Ecto neural progenitor cell (in vitro differentiated cells): ENCODE measurements at regions not wholly inside any gene's neighbourhood (a gene's known extent, or its start where the extent isn't known, plus 50 kb on each side); places are given as distances from the start of the nearest gene placed in this dataset.
"Not testable (repeated sequence)": the region's sequence is repeated elsewhere in the genome, so short reads cannot be mapped to it uniquely, and the experiment has no call there.

Source experiments
- DNase-seq: peaks from one replicate; pipeline ENCODE4 v3.0.0-alpha.2; 2018; ENCODE audit warnings: low spot score

DNA sequence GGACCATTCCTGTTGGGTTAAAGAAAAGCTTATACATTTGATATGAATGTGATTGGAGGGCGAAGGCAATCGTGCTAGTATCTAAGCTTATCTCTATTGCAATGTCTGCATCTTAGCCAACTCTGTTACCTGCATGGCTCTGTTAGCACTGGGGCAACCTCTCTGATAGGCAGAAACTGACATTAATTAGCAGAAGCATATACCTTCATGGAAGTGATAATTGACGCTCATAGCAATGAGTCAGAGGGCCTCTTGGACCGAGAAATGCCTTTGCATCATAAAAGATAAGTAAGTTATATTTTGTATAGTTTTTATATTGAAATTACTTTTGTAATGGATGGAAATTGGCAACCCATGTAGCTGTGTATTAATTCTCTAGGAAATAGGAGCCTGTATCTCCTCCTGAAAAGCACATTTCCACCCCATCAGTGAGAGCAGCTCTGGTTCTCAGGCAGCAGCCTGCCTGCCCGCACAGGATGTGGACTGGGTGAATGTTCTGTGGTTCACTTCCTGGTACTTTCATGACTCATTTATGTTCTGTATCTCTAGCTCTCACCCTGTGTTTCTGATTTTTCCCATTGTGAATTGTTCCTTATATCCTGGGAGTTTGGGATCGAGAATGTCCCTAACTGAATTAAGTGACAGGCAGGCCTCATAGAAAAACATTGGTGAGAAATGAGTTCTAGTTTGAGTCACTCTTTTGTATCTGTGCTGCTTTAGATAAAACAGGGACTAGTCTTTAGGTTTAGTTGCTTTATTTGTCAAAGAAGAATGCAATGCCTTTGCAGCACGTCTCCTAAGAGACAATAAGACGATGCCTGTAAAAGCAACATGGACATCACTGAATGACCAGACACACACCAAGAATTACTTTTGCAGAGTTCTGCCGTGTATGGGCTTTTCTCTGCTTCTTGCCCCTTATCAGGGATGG, 344.9 kb downstream of the DCDC2C start:
- DNase-seq, result no peak

DNA sequence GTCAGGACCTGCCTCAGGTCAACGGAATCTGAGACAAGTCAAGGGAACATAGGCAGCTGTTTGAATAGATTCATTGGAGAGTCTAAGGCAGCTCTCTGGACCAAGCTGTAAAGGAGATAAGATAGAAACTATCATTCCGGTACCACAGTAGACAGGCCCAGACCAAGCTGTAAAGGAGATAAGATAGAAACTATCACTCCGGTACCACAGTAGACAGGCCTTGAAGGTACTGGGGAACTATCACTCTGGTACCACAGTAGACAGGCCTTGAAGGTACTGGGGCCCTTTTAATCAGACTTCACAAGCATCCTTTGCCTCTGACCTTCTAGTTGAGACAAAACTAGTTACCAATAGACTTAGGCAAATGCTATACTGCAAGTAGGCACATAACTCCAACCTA, 346.1 kb downstream of the DCDC2C start:
- DNase-seq, result no peak

GRCh38 chr2:4053769-4054493, 350.6 kb downstream of the DCDC2C start:
- no peak for DNase-seq

- DNase-seq, result no peak
Measured at GRCh38 chr2:4066217-4066616, 362.8 kb downstream of the DCDC2C start.

GRCh38 chr2:4073026-4073569, 369.7 kb downstream of the DCDC2C start:
- no peak for DNase-seq

- DNase-seq, result no peak
Measured at GRCh38 chr2:4077017-4077416, 373.6 kb downstream of the DCDC2C start.

- DNase-seq, result no peak
Measured at GRCh38 chr2:4085186-4085585, 381.8 kb downstream of the DCDC2C start.

GRCh38 chr2:4090668-4091630, 387.6 kb downstream of the DCDC2C start:
- DNase-seq, result no peak

- DNase-seq, result no peak
Measured at GRCh38 chr2:4091869-4092268, 388.5 kb downstream of the DCDC2C start.

GRCh38 chr2:4094743-4095142, 391.4 kb downstream of the DCDC2C start:
- no peak for DNase-seq

GRCh38 chr2:4096978-4097766, 393.8 kb downstream of the DCDC2C start:
- no peak for DNase-seq

GRCh38 chr2:4098137-4098536, 394.8 kb downstream of the DCDC2C start:
- no peak for DNase-seq

- DNase-seq, result no peak
Measured at GRCh38 chr2:4101936-4102335, 398.6 kb downstream of the DCDC2C start.

DNA sequence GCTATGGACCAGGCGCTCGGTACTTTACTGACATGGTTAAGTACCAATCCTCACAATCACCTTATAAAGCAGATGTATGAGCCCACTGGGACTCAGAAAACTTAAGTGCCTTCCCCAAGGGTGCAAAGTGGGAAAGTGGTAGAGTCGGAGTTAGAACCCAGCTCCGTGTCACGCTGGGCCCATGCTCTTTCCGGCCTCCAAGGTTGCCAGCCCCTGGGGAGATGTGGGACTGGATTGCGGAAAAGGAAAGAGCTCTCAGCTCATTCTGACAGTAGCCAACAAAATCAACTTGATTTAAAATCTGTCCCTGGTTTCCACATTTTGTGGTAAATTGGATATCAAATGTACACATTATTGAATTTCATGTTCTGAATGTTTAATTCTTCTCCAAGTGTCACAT, 403.8 kb downstream of the DCDC2C start:
- DNase-seq, result no peak

DNA sequence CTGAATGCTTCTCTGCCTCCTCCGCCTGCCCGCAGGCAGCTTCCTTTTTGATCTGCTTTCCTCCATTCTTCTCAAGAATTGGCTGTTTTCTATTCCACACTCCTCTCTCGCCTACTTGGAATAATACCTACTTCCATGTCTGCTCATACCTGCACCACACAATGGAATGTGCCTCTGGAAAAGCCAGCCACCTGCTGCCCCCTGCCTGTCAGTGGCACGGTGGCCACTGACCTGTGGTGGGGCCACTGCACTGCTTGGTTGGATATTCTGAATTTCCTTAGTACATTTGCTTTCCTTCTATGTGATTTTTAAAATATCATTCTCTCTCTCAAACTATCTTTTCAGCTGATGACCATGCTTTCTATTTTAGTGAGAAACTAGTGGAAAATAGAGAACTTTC, 406.9 kb downstream of the DCDC2C start:
- no peak for DNase-seq

DNA sequence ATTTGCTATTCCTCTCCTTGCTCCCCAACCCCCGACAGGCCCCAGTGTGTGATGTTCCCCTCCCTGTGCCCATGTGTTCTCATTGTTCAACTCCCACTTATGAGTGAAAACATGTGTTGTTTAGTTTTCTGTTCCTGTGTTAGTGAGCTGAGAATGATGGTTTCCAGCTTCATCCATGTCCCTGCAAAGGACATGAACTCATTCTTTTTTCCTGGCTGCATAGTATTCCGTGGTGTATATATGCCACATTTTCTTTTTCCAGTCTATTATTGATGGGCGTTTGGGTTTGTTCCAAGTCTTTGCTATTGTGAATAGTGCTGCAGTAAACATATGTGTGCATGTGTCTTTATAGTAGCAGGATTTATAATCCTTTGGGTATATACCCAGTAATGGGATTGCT, 412.1 kb downstream of the DCDC2C start:
- not testable (repeated sequence) for DNase-seq

DNA sequence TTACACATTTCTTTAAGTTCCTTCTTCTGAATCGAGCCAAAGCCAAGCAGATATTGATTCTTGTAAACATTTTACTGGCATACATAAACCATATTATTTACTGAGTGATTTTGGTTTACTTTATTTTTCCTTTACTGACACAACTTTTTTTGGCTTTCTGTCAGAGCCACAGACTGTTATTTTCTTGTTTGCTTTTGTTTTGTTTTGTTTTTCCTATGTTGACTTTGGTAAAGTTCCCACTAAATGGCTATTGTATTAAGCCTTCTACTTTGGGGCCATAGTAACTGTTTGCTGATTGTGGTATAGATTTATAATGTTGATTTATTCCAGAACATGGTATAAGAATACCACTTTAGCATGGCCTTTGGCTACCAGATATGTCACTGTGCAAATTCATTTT, 419.4 kb downstream of the DCDC2C start:
- no peak for DNase-seq

DNA sequence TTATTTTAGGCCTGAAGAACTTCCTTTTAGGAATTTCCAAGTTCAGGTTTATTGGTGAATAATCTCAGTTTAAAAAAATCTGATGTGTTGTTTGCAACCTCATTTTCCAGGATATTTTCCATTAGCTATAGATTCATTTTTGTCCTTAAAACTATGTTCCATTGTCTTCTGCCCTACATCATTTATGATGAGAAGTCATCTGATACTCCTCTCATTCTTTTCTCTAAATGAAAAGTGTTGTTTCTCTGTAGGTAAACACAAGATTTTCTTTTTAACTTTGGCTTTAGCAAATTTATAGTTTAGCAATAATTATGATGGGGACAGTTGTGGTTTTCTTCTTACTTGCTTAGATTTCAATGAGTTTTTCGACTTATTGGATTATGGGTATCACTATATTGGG, 427.3 kb downstream of the DCDC2C start:
- DNase-seq, result no peak

DNA sequence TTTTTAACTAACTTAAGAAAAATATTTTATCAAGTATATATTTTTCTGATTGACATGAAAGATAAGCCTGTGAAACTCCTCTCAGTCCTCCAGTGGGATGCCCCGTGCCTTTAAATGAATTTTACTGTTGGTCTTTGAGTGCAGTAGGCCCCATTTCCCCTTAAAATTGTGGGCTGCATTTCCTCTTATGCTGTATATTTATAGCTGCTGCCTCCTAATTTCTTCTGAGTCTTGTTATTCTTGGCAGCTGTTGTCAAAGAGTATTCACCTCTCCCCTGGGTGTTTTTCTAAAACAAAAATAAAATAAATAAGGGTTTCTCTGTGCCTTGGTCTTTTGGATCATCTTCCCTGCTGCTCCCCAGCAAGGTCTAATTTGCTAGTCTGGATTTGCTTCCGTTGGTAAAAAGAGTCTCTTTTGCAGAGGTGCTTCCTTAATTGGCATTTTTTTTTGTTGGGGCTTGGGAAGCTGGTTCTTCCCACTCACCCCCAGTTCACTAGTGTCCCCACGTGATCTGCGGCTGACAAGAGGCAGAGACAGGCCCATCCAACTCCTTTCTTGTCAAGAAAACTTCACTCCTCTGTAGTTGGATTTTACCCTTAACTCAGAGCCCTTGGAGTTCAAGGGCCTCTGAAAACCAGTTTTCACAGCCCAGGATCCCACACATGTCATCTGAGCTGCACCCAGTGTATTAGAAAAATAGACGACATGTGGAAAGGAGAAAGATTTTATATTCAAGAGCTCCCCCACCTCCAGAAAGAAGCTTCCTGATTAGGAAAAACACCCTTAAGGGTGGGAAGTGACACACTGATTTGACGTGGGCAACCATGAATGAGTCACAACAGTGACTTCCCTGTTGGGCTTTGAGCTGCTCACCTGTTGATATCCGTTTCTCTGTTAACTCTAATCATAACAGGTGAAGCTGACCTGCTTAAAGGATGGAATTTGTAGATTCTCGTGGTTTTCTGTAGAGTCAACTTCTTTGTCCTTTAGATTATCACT, 431.5 kb downstream of the DCDC2C start:
- no peak for DNase-seq

DNA sequence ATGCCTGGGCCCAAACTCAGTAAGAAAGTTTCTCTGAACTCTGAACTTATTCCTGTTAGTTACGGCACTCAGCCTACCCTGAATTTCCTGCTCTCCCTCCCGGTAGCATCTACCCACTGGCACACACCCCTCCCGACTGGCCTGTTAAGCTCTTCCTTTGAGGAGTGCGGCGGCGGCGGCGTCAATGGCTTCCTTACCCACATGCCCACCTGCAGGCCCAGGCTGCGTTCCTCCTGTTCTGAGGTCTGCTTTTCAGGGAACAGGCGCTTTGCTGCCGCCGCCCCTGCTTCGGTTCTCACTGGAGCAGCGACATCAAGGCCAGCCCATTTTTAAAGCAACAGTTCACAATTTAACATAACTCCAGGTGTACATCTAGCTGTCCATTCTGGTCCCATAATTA, 432.4 kb downstream of the DCDC2C start:
- no peak for DNase-seq
